ENCODE measurements at regions not wholly inside any gene's neighbourhood (a gene's known extent, or its start where the extent isn't known, plus 50 kb on each side); places are given as distances from the start of the nearest gene placed in this dataset.

DNA sequence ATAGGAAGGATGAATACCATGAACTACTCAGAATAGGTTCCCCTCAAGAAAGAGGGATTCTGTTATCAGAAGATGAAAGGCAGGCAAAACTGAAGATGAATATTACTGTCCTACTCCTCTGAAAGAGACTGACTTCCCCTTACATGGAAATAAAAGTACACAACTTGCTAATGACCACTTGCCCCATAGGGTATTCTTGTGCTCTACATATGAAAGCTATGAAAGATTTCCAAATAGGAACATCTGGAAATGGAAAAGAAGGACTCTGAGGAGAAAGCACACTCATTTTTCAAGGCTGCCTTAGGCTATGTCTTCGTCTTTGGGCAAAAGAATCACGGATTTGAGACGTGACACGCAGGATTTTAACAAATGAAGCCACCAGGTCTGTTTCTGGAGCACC lies 170.1 kb upstream of the DAB1 start:
- TF ChIP-seq MAX (IDR thresholded peaks at IDR 0.05) (no peak), YY1 (IDR thresholded peaks at IDR 0.05; ENCODE audit: low read depth) (no peak), TAF1 (IDR thresholded peaks at IDR 0.05; ENCODE audit: low read depth) (no peak), FOXM1 (IDR thresholded peaks at IDR 0.05; ENCODE audit: borderline replicate concordance, low read depth) (no peak), EP300 (IDR thresholded peaks at IDR 0.05; ENCODE audit: borderline replicate concordance) (no peak), USF1 (IDR thresholded peaks at IDR 0.05) (no peak), RAD21 (IDR thresholded peaks at IDR 0.05; ENCODE audit: low read depth) (no peak), TEAD4 (IDR thresholded peaks at IDR 0.05) (no peak), EGR1 (IDR thresholded peaks at IDR 0.05) (no peak), CREB1 (IDR thresholded peaks at IDR 0.05; ENCODE audit: low read depth) (no peak), CEBPB (IDR thresholded peaks at IDR 0.05) (no peak), NFIC (IDR thresholded peaks at IDR 0.05) (no peak)
- TF ChIP-seq, protein P1, sequence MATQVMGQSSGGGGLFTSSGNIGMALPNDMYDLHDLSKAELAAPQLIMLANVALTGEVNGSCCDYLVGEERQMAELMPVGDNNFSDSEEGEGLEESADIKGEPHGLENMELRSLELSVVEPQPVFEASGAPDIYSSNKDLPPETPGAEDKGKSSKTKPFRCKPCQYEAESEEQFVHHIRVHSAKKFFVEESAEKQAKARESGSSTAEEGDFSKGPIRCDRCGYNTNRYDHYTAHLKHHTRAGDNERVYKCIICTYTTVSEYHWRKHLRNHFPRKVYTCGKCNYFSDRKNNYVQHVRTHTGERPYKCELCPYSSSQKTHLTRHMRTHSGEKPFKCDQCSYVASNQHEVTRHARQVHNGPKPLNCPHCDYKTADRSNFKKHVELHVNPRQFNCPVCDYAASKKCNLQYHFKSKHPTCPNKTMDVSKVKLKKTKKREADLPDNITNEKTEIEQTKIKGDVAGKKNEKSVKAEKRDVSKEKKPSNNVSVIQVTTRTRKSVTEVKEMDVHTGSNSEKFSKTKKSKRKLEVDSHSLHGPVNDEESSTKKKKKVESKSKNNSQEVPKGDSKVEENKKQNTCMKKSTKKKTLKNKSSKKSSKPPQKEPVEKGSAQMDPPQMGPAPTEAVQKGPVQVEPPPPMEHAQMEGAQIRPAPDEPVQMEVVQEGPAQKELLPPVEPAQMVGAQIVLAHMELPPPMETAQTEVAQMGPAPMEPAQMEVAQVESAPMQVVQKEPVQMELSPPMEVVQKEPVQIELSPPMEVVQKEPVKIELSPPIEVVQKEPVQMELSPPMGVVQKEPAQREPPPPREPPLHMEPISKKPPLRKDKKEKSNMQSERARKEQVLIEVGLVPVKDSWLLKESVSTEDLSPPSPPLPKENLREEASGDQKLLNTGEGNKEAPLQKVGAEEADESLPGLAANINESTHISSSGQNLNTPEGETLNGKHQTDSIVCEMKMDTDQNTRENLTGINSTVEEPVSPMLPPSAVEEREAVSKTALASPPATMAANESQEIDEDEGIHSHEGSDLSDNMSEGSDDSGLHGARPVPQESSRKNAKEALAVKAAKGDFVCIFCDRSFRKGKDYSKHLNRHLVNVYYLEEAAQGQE (IDR thresholded peaks at IDR 0.05; ENCODE audit: low read depth) = no peak

Measured in Ishikawa (cell line).